Subcutaneous abdominal adipose tissue (tissue), 5 donors: ENCODE measurements at regions not wholly inside any gene's neighbourhood (a gene's known extent, or its start where the extent isn't known, plus 50 kb on each side); places are given as distances from the start of the nearest gene placed in this dataset.

Experiments used
- H3K27ac ChIP-seq: one replicate; pipeline ENCODE4 v1.7.0; 2013; ENCODE audit warnings: low read depth, mild to moderate bottlenecking, inconsistent platforms, low read length, moderate library complexity
- H3K27me3 ChIP-seq, 5 donors: one replicate each; pipeline ENCODE4 v1.7.0; 2013; ENCODE audit warnings: low read length in 5 of 5, inconsistent platforms in 1 of 5; ENCODE audit not compliant: control insufficient read depth in 5 of 5, insufficient read depth in 4 of 5
- H3K36me3 ChIP-seq, 5 donors: one replicate each; pipeline ENCODE4 v1.7.0; 2013; ENCODE audit warnings: low read length in 5 of 5; ENCODE audit not compliant: control insufficient read depth in 5 of 5, insufficient read depth in 5 of 5
- H3K4me1 ChIP-seq, 5 donors: one replicate each; pipeline ENCODE4 v1.7.0; 2013; ENCODE audit warnings: low read length in 5 of 5, mild to moderate bottlenecking in 3 of 5, moderate library complexity in 1 of 5; ENCODE audit not compliant: control insufficient read depth in 5 of 5, insufficient read depth in 5 of 5
- H3K4me3 ChIP-seq, 5 donors: one replicate each; pipeline ENCODE4 v1.7.0; 2013; ENCODE audit warnings: low read length in 5 of 5, low read depth in 1 of 5
- H3K9ac ChIP-seq, 5 donors: one replicate each; pipeline ENCODE4 v1.7.0; 2013; ENCODE audit warnings: low read length in 5 of 5, mild to moderate bottlenecking in 4 of 5, moderate library complexity in 3 of 5
- H3K9me3 ChIP-seq, 5 donors: one replicate each; pipeline ENCODE4 v1.7.0; 2013; ENCODE audit warnings: low read length in 5 of 5; ENCODE audit not compliant: control insufficient read depth in 5 of 5
- donor health status: healthy.
- donor health status: healthy.
- donor health status: healthy.
- donor health status: healthy.
- donor health status: healthy.

GRCh38 chr13:85406269-85406975, 392.8 kb downstream of the SLITRK6 start:
- H3K27me3 ChIP-seq, result no peaks in the 10 kb centered on the region
- no peak overlapping the region for H3K4me3 ChIP-seq
- no peaks in the 10 kb centered on the region for H3K36me3 ChIP-seq
- H3K9ac ChIP-seq, result no peak overlapping the region
- H3K9me3 ChIP-seq, result no peaks in the 10 kb centered on the region
- no peak overlapping the region for H3K27ac ChIP-seq
- no peaks in the 10 kb centered on the region for H3K4me1 ChIP-seq

GRCh38 chr13:85405316-85405897, 393.8 kb downstream of the SLITRK6 start:
- Histone ChIP-seq H3K27me3 (peaks cover 0 to 3% (median 0%) of the 10 kb centered on the region in 5 donors), H3K9ac (no peak overlapping the region), H3K4me3 (no peak overlapping the region), H3K27ac (no peak overlapping the region), H3K4me1 (no peaks in the 10 kb centered on the region), H3K36me3 (no peaks in the 10 kb centered on the region), H3K9me3 (peaks cover 0 to 2% (median 0%) of the 10 kb centered on the region in 5 donors)

GRCh38 chr13:85386424-85386823, 412.8 kb downstream of the SLITRK6 start:
- H3K27ac ChIP-seq, result no peak overlapping the region
- no peak overlapping the region for H3K9ac ChIP-seq
- H3K27me3 ChIP-seq, result no peaks in the 10 kb centered on the region
- H3K36me3 ChIP-seq, result no peaks in the 10 kb centered on the region
- H3K9me3 ChIP-seq, result peaks cover 0 to 5% (median 0%) of the 10 kb centered on the region in 5 donors
- H3K4me1 ChIP-seq, result no peaks in the 10 kb centered on the region
- H3K4me3 ChIP-seq, result no peak overlapping the region

GRCh38 chr13:85383291-85383690, 415.9 kb downstream of the SLITRK6 start:
- peaks cover 0 to 4% (median 0%) of the 10 kb centered on the region in 5 donors for H3K9me3 ChIP-seq
- no peaks in the 10 kb centered on the region for H3K27me3 ChIP-seq
- H3K4me3 ChIP-seq, result no peak overlapping the region
- no peak overlapping the region for H3K9ac ChIP-seq
- H3K27ac ChIP-seq, result no peak overlapping the region
- no peaks in the 10 kb centered on the region for H3K36me3 ChIP-seq
- no peaks in the 10 kb centered on the region for H3K4me1 ChIP-seq

GRCh38 chr13:85381082-85381481, 418.1 kb downstream of the SLITRK6 start:
- Histone ChIP-seq H3K9me3 (no peaks in the 10 kb centered on the region), H3K27ac (no peak overlapping the region), H3K4me3 (no peak overlapping the region), H3K27me3 (no peaks in the 10 kb centered on the region), H3K36me3 (no peaks in the 10 kb centered on the region), H3K4me1 (no peaks in the 10 kb centered on the region), H3K9ac (no peak overlapping the region)

GRCh38 chr13:85379991-85380390, 419.2 kb downstream of the SLITRK6 start:
- Histone ChIP-seq H3K9ac (no peak overlapping the region), H3K9me3 (no peaks in the 10 kb centered on the region), H3K27ac (no peak overlapping the region), H3K27me3 (no peaks in the 10 kb centered on the region), H3K4me3 (no peak overlapping the region), H3K36me3 (no peaks in the 10 kb centered on the region), H3K4me1 (no peaks in the 10 kb centered on the region)

GRCh38 chr13:85379433-85379832, 419.8 kb downstream of the SLITRK6 start:
- Histone ChIP-seq H3K9me3 (no peaks in the 10 kb centered on the region), H3K36me3 (no peaks in the 10 kb centered on the region), H3K27ac (no peak overlapping the region), H3K9ac (no peak overlapping the region), H3K4me3 (no peak overlapping the region), H3K27me3 (no peaks in the 10 kb centered on the region), H3K4me1 (no peaks in the 10 kb centered on the region)

GRCh38 chr13:85377783-85378182, 421.4 kb downstream of the SLITRK6 start:
- Histone ChIP-seq H3K9ac (no peak overlapping the region), H3K4me1 (no peaks in the 10 kb centered on the region), H3K27ac (no peak overlapping the region), H3K27me3 (no peaks in the 10 kb centered on the region), H3K9me3 (no peaks in the 10 kb centered on the region), H3K36me3 (no peaks in the 10 kb centered on the region), H3K4me3 (no peak overlapping the region)

- Histone ChIP-seq H3K4me1 (no peaks in the 10 kb centered on the region), H3K36me3 (no peaks in the 10 kb centered on the region), H3K9me3 (no peaks in the 10 kb centered on the region), H3K27ac (no peak overlapping the region), H3K27me3 (no peaks in the 10 kb centered on the region), H3K4me3 (no peak overlapping the region), H3K9ac (no peak overlapping the region)
These were observed 425.9 kb downstream of the SLITRK6 start for GRCh38 chr13:85373322-85373721.

- Histone ChIP-seq H3K4me3 (no peak overlapping the region), H3K27me3 (no peaks in the 10 kb centered on the region), H3K4me1 (no peaks in the 10 kb centered on the region), H3K9ac (no peak overlapping the region), H3K27ac (no peak overlapping the region), H3K9me3 (no peaks in the 10 kb centered on the region), H3K36me3 (no peaks in the 10 kb centered on the region)
These were observed 428.0 kb downstream of the SLITRK6 start for GRCh38 chr13:85371254-85371653.
